Activated CD4-positive, alpha-beta memory T cell treated with anti-CD3 and anti-CD28 coated beads for 36 hours (primary cell): ENCODE measurements at regions not wholly inside any gene's neighbourhood (a gene's known extent, or its start where the extent isn't known, plus 50 kb on each side); places are given as distances from the start of the nearest gene placed in this dataset.

Source experiments
- CTCF ChIA-PET: fragments of 350-600 bp; sonication (Branson Sonifier 250); formaldehyde crosslinking; loops from one replicate; lab custom pipeline; 2021; ENCODE audit warnings: antibody characterized with exemption, inconsistent platforms; lab: Charles Lee
- POLR2A ChIA-PET: fragments of 350-600 bp; sonication (Branson Sonifier 250); formaldehyde crosslinking; loops from one replicate; lab custom pipeline; 2021; ENCODE audit warnings: antibody characterized with exemption; lab: Charles Lee
- DNase-seq: peaks from one replicate; pipeline ENCODE4 v3.0.0-alpha.2; 2020
- H3K27ac Mint-ChIP-seq: one replicate; pipeline ENCODE4 v1.8.0; 2021; ENCODE audit warnings: mixed read lengths
- H3K27me3 Mint-ChIP-seq: one replicate; pipeline ENCODE4 v1.8.0; 2021; ENCODE audit warnings: mixed read lengths
- H3K36me3 Mint-ChIP-seq: one replicate; pipeline ENCODE4 v1.8.0; 2021; ENCODE audit warnings: mixed read lengths
- H3K4me1 Mint-ChIP-seq: one replicate; pipeline ENCODE4 v1.8.0; 2021; ENCODE audit warnings: low read depth, mixed read lengths
- H3K4me3 Mint-ChIP-seq: one replicate; pipeline ENCODE4 v1.8.0; 2021; ENCODE audit warnings: mild to moderate bottlenecking, mixed read lengths
- H3K9me3 Mint-ChIP-seq: one replicate; pipeline ENCODE4 v1.8.0; 2021; ENCODE audit warnings: mixed read lengths
- intact Hi-C: fragments of 100-400 bp; cut with micrococcal nuclease; formaldehyde crosslinking; loops from one replicate; pipeline ENCODE4 v1.15.1; 2023

DNA sequence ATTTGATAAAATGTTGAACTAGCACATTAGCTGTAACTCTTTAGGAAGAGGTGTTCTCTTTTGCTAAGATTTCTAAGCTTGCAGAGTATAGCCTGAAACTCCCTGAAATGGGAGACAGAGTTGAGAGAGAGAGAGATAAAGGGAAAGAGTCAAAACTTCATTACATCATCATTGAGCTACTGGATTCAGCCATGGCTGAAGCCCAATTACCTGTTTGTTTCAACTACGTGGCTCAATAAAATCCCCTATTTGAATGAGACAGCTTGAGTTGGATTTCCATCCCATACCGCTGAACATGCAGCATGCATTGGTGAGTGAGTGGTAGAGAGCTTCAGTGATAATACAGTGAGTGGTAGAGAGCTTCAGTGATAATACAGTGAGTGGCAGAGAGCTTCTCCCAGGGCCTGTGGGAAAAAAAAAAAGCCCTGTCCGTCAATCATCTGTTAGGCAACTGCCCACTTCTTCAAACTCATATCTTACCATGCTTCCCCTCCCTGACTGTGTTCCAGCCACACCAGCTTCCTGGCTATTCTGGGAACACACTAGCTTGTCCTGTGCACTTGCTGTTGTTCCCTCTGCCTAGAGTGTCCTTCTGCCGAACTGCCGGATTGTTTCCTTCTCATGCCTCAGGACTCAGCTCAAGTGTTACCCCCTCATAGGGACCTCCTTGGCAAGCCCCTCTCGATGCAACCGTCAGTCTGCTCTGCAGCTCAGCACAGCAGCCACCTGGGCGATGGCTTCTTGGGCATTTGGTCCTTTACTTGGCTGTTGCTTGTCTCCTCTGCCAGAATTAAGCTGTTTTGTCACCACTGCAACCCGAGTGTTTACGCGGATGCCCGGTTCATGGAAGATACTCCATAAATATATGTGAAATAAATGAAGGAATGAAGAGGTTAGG lies 91.3 kb upstream of the EYA2 start:
- H3K27ac Mint-ChIP-seq = no peak overlapping the region

DNA sequence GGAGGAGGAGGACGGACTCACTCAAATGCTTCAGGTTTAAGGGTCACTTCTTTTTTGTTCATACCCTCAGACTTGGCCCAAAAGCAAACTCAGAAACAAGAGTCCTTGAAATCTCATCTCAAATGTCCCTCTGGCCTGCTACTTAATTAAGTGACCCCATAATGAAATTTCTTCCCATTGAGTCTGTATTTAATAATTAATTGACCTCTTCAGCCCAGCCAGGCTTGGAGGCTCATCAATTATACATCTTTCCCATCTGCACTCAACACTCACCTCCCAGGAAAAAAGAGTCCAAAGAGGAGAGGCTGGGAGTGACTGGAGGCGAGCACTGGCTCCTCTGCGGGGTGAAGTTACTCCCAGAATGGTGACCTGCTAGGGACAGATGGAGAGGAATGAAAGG lies 90.5 kb upstream of the EYA2 start:
- H3K36me3 Mint-ChIP-seq = no peaks in the 10 kb centered on the region

More for the DNA sequence above, 91.3 kb upstream of the EYA2 start:
- Mint-ChIP-seq H3K4me1 (no peaks in the 10 kb centered on the region), H3K36me3 (no peaks in the 10 kb centered on the region), H3K4me3 (no peak overlapping the region), H3K27me3 (peaks cover 29% of the 10 kb centered on the region), H3K9me3 (no peaks in the 10 kb centered on the region)
- ChIA-PET POLR2A (no interaction called here), CTCF (no interaction called here)
- intact Hi-C loops = no loop called here
- no peak for DNase-seq

DNA sequence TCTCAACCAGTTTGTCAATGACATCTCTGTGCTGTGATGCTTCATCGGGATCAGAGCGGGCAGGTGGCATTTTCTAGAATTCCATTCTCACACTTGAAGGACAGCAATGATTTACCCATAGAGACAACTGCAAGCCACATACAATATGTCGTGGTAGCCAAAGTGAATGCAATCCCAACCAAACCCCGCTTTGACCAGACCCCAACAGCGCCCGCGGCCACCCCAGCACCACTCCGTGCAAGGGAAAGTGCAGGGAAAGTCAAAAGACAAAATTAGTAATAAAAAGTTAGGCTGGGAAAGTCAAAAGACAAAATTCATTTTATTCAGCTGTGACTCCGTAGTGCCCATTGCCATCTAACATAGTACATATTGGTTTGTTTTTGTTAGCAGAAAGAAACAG lies 88.8 kb upstream of the EYA2 start:
- Mint-ChIP-seq H3K9me3 (no peaks in the 10 kb centered on the region), H3K4me3 (no peak overlapping the region), H3K27ac (no peak overlapping the region), H3K27me3 (peaks cover 40% of the 10 kb centered on the region), H3K4me1 (no peaks in the 10 kb centered on the region), H3K36me3 (no peaks in the 10 kb centered on the region)
- no peak for DNase-seq
- CTCF ChIA-PET = no interaction called here
- POLR2A ChIA-PET = no interaction called here
- intact Hi-C loops = no loop called here

More for the DNA sequence above, 90.5 kb upstream of the EYA2 start:
- intact Hi-C loops = no loop called here
- Mint-ChIP-seq H3K4me3 (no peak overlapping the region), H3K9me3 (no peaks in the 10 kb centered on the region), H3K27ac (no peak overlapping the region), H3K27me3 (peaks cover 30% of the 10 kb centered on the region), H3K4me1 (no peaks in the 10 kb centered on the region)
- CTCF ChIA-PET = no interaction called here
- POLR2A ChIA-PET = no interaction called here
- no peak for DNase-seq

DNA sequence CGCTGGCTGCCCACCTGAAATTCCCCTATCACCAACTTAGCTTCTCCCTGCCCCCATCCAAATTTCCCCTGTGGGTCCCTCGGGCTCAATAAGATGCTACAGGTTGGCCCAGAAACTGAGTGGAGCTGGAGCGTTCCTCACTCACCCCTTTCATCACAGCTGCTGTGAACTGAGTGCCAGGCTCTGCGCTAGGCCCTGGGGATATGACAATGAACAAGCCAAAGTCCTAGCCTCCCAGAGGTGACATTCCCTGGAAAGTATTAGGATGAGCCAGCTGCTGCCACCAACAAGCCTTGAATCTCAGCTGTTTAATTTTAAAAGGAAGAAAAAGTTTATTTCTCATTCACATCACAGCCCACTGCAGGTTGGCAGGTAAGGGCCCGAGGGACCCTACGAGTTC lies 86.6 kb upstream of the EYA2 start:
- ChIA-PET POLR2A (no interaction called here), CTCF (no interaction called here)
- no peaks in the 10 kb centered on the region for H3K36me3 Mint-ChIP-seq
- DNase-seq = no peak
- peaks cover 35% of the 10 kb centered on the region for H3K27me3 Mint-ChIP-seq
- no peaks in the 10 kb centered on the region for H3K9me3 Mint-ChIP-seq
- no peak overlapping the region for H3K27ac Mint-ChIP-seq
- H3K4me1 Mint-ChIP-seq = no peaks in the 10 kb centered on the region
- no peak overlapping the region for H3K4me3 Mint-ChIP-seq
- intact Hi-C loops = no loop called here

DNA sequence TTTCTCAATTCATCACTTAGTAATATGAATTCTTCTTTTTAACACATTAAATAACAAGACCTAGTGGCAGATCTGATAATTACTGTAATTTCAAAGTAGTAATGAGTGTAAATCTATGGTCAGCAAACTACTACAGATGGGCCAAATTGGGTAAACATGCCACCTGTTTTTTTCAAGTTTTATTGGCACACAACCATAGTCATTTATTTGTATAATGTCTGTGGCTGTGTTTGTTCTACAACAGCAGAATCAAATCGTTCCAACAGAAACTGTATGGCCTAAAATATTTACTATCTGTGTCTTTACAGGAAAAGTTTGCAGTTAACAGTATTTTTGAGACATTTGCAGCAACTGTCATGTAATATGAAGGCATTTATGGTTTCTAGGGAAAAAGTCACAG lies 86.1 kb upstream of the EYA2 start:
- Mint-ChIP-seq H3K36me3 (no peaks in the 10 kb centered on the region), H3K4me3 (no peak overlapping the region), H3K27me3 (peaks cover 33% of the 10 kb centered on the region), H3K4me1 (no peaks in the 10 kb centered on the region), H3K9me3 (no peaks in the 10 kb centered on the region), H3K27ac (no peak overlapping the region)
- intact Hi-C loops = no loop called here
- DNase-seq = no peak
- POLR2A ChIA-PET = no interaction called here
- CTCF ChIA-PET = no interaction called here

DNA sequence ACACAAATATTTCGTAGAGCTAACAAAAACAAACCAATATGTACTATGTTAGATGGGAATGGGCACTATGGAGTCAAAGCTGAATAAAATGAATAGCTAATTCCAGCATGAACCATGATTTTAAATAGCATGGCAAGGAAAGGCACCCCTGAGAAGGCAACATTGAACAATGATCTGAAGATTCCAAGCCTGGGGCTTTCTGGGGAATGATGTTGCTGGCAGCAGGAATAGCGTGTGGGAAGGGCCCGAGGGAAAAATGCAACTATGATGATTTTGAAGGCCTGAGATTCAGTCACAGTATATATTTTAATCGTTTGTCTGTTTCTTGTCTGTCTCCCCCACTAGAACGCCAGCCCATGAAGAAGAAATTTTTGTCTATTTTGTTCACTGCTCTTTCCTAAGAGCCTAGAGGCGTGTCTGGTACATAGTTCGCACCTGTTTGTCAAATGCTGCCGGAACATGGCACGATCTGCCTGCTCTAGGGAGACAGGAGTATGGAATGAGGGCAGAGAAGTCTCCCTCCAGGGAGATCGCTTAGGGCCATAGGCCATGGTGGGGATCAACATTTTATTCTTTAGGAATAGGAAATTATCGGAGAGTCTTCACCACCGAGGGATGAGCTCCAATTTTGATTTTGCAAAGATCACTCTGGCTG lies 84.8 kb upstream of the EYA2 start:
- Mint-ChIP-seq H3K27ac (no peak overlapping the region), H3K27me3 (peaks cover 30% of the 10 kb centered on the region), H3K4me1 (no peaks in the 10 kb centered on the region), H3K9me3 (no peaks in the 10 kb centered on the region), H3K36me3 (no peaks in the 10 kb centered on the region), H3K4me3 (no peak overlapping the region)
- ChIA-PET CTCF (no interaction called here), POLR2A (no interaction called here)
- no peak for DNase-seq
- intact Hi-C loops = no loop called here

DNA sequence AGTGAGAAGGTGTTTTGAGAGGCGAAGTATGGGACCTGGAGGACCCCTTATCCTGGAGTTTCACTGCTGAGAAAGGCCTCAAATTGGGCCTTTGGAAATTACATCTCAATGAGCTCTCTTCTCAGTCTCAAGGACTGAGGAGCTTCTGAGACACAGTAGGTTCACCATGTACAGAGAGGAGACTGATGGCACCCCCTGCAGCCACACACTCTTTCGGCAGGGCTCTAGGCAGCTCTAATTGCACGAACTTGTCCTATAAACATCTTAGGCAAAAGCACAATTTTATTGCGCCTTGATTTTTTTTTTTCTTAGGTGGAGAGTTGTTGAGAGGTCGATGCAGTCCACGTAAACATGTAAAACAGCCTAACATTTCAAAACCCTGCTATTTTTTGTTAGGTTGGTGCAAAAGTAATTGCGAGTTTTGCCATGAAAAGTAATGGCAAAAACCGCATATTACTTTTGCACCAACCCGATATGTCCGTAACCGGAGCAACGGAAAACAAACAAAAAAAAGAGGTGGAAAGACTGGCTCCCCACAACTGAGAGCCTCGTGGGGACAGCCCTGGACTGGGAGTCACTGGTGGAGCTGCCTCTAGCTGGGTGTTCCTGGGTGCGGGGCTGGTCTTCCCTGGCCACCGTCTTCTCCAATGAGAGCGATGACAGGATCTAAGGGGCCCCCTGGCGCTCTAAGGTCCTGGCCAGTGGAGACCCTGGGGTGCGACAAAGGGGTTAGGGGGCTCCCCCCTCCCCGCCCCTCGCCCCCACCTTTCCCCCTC lies 84.0 kb upstream of the EYA2 start:
- no peaks in the 10 kb centered on the region for H3K4me1 Mint-ChIP-seq
- no peak for DNase-seq
- H3K4me3 Mint-ChIP-seq = no peak overlapping the region
- POLR2A ChIA-PET = no interaction called here
- intact Hi-C loops = no loop called here
- CTCF ChIA-PET = no interaction called here
- peaks cover 35% of the 10 kb centered on the region for H3K27me3 Mint-ChIP-seq
- H3K9me3 Mint-ChIP-seq = no peaks in the 10 kb centered on the region
- H3K27ac Mint-ChIP-seq = no peak overlapping the region
- no peaks in the 10 kb centered on the region for H3K36me3 Mint-ChIP-seq

DNA sequence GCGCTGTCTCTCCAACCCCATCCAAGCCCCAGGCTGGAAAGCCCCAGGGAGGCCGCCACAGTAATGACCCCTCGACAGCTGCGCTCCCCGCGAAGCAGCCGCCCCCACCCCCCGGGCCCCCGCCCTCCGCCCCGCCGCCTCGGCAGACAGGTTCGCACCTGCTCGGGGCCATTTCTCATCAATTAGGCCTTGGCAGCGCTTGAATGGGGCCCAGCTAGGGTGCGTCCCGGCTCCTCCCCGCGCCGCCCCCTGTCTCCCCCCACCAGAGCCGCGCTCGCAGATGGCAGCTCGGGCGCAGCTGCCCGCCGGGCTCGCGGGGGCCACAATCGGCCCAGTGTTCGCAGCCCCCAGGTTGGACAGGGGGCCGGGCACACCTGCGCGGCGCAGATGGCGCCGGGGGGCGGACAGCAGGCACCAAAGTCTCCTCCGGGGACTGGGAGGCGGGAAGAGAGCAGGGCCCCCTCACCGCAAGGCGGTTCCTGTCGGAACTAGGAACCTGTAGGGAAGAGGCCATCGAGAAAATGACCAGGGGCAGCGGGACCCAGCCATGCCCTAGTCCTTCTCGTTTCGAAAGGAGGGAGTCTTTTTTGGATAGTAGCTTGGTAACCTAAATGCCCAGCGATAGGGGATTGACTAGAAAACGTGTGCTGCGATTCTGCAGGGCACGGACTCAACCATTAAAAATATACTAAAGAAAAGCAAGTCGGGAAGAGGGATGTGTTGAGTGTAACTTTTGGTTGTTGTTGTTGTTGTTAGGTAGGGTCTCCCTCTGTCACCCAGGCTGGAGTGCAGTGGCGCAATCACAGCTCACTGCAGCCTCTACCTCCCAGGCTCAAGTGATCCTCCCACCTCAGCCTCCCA lies 83.2 kb upstream of the EYA2 start:
- intact Hi-C loops = no loop called here
- Mint-ChIP-seq H3K4me1 (no peaks in the 10 kb centered on the region), H3K36me3 (no peaks in the 10 kb centered on the region), H3K27me3 (peaks cover 42% of the 10 kb centered on the region), H3K9me3 (no peaks in the 10 kb centered on the region), H3K4me3 (no peak overlapping the region), H3K27ac (no peak overlapping the region)
- ChIA-PET CTCF (no interaction called here), POLR2A (no interaction called here)
- DNase-seq = no peak

DNA sequence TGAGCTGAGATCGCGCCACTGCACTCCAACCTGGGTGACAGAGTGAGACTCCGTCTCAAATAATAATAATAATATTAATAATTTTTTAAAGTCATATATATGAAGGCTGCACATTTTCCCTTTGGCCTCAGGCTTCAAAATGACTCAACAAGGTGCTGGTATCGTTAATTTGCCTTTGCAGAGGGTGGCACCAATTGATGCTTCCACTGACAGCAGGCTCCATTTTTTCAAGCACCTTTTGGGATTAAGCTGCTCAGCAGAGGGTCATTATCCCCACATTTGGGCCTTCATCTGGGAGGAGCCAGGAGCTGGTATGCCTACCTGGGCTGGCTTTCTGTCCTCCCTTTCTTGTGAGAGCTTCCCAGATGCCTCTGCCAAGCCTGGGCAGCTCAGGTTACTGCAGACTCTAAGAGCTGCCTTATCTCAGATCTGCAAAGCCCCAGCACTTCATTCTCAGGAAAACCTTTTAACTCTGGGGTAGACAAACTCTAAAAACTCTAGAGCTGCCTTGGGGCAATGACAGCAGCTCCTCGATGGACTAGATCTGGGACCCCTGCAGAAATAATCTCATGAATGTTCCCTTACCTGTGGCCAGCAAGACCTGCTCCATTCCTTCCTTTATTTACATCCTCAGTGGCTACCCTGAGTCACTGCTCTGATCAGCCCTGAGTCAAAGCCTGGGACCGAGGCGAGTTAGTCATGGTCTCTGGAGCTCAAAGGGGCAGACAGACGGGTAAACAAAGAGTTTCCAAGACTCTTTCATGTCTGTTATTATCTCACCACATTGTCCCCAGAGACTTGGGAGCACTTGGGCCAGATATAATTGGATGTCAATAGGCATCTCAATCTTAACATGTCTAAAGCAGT lies 80.0 kb upstream of the EYA2 start:
- POLR2A ChIA-PET = no interaction called here
- CTCF ChIA-PET = no interaction called here
- intact Hi-C loops = no loop called here
- DNase-seq = peak; percentile 29
- Mint-ChIP-seq H3K27ac (no peak overlapping the region), H3K4me3 (no peak overlapping the region), H3K9me3 (no peaks in the 10 kb centered on the region), H3K27me3 (peaks cover 44% of the 10 kb centered on the region), H3K4me1 (no peaks in the 10 kb centered on the region), H3K36me3 (no peaks in the 10 kb centered on the region)

DNA sequence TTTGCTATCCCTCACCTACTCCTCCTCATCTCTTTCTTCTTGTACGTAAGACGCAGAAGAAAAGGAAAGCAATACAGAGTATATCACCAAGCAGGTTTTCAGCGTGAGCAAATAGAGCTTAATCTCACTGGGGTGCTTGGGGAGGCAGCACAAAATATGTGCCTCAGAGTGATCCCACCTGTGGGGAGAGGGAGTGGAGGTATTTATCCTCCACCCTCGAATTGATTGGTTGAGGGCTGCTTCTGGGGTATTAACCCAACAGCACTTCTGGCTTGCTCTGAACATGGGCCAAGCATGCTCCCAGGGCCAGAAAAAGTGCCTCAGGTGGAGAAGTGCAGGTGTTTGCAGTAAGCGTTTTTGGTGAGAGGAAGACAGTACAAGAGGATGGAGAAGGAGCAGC lies 78.5 kb upstream of the EYA2 start:
- Mint-ChIP-seq H3K36me3 (no peaks in the 10 kb centered on the region), H3K27me3 (peaks cover 37% of the 10 kb centered on the region), H3K4me3 (no peak overlapping the region), H3K27ac (no peak overlapping the region), H3K9me3 (no peaks in the 10 kb centered on the region), H3K4me1 (no peaks in the 10 kb centered on the region)
- CTCF ChIA-PET = no interaction called here
- intact Hi-C loops = no loop called here
- no peak for DNase-seq
- POLR2A ChIA-PET = interaction anchor here (0.6 kb wide), 1 partner anchor 1299 kb away, joined by 3 read pairs; no protein-coding TSS in a partner anchor
